Liver (tissue), 7 donors: ENCODE measurements at regions not wholly inside any gene's neighbourhood (a gene's known extent, or its start where the extent isn't known, plus 50 kb on each side); places are given as distances from the start of the nearest gene placed in this dataset.

Experiments
- DNase-seq: peaks from one replicate; pipeline ENCODE4 v3.0.0-alpha.2; 2017; ENCODE audit warnings: low spot score
- H3K27ac ChIP-seq, 2 donors: one replicate each; pipeline ENCODE4 v1.7.0; 2013; ENCODE audit warnings: inconsistent platforms in 2 of 2, low read length in 2 of 2, control low read depth in 1 of 2, low read depth in 1 of 2, mild to moderate bottlenecking in 1 of 2
- H3K27me3 ChIP-seq, 4 donors: one replicate each; pipeline versions ENCODE4 v1.6.1 to v1.7.0; 2013; ENCODE audit warnings: low read length in 3 of 4, inconsistent platforms in 1 of 4, mild to moderate bottlenecking in 1 of 4, moderate library complexity in 1 of 4; ENCODE audit not compliant: control insufficient read depth in 4 of 4, insufficient read depth in 4 of 4
- H3K36me3 ChIP-seq, 4 donors: one replicate each; pipeline versions ENCODE4 v1.6.1 to v1.7.0; 2013; ENCODE audit warnings: low read length in 3 of 4, mild to moderate bottlenecking in 3 of 4, low read depth in 1 of 4, moderate library complexity in 1 of 4; ENCODE audit not compliant: control insufficient read depth in 4 of 4, insufficient read depth in 3 of 4
- H3K4me1 ChIP-seq, 4 donors: one replicate each; pipeline versions ENCODE4 v1.6.1 to v1.7.0; 2013; ENCODE audit warnings: low read length in 3 of 4, mild to moderate bottlenecking in 3 of 4, moderate library complexity in 1 of 4; ENCODE audit not compliant: control insufficient read depth in 4 of 4, insufficient read depth in 4 of 4
- H3K4me3 ChIP-seq, 3 donors: one replicate each; pipeline versions ENCODE4 v1.6.1 to v1.7.0; 2013; ENCODE audit warnings: low read length in 3 of 3, control low read depth in 1 of 3, low read depth in 1 of 3, mild to moderate bottlenecking in 1 of 3
- H3K9ac ChIP-seq, 2 donors: one replicate each; pipeline ENCODE4 v1.7.0; 2013; ENCODE audit warnings: low read length in 2 of 2, mild to moderate bottlenecking in 2 of 2, moderate library complexity in 2 of 2, control low read depth in 1 of 2, low read depth in 1 of 2
- H3K9me3 ChIP-seq, 4 donors: one replicate each; pipeline versions ENCODE4 v1.6.1 to v1.7.0; 2013; ENCODE audit warnings: low read length in 3 of 4; ENCODE audit not compliant: control insufficient read depth in 4 of 4
- EGR1 ChIP-seq, 2 donors: IDR thresholded peaks; 2 replicates each; pipeline ENCODE4 v1.6.1; 2016 to 2018; ENCODE audit warnings: antibody characterized with exemption in 2 of 2, low read depth in 2 of 2
- FOXA1 ChIP-seq: IDR thresholded peaks from 2 replicates; pipeline ENCODE4 v1.6.1; 2016; ENCODE audit warnings: antibody characterized with exemption
- FOXA2 ChIP-seq: IDR thresholded peaks from 2 replicates; pipeline ENCODE4 v1.6.1; 2016; ENCODE audit warnings: antibody characterized with exemption
- GABPA ChIP-seq, 2 donors: IDR thresholded peaks in 1 of 2; conservative IDR thresholded peaks in 1 of 2; 2 replicates each; pipeline ENCODE4 v1.6.1; 2016; ENCODE audit warnings: antibody characterized with exemption in 2 of 2, mild to moderate bottlenecking in 1 of 2, moderate library complexity in 1 of 2
- HNF4G ChIP-seq: IDR thresholded peaks from 2 replicates; pipeline ENCODE4 v1.6.1; 2016; ENCODE audit warnings: antibody characterized with exemption
- JUND ChIP-seq, 2 donors: IDR thresholded peaks; 2 replicates each; pipeline ENCODE4 v1.6.1; 2016; ENCODE audit warnings: antibody characterized with exemption in 2 of 2
- NR2F2 ChIP-seq: IDR thresholded peaks from 2 replicates; pipeline ENCODE4 v1.6.1; 2016; ENCODE audit warnings: antibody characterized with exemption
- RXRA ChIP-seq, 2 donors: IDR thresholded peaks; 2 replicates each; pipeline ENCODE4 v1.6.1; 2017 to 2018; ENCODE audit warnings: antibody characterized with exemption in 2 of 2, mild to moderate bottlenecking in 1 of 2
- SP1 ChIP-seq: IDR thresholded peaks from 2 replicates; pipeline ENCODE4 v1.6.1; 2018; ENCODE audit warnings: antibody characterized with exemption, mild to moderate bottlenecking
- TAF1 ChIP-seq: conservative IDR thresholded peaks from 2 replicates; pipeline ENCODE4 v1.6.1; 2016; ENCODE audit warnings: antibody characterized with exemption, mild to moderate bottlenecking
- YY1 ChIP-seq: IDR thresholded peaks from 2 replicates; pipeline ENCODE4 v1.6.1; 2016; ENCODE audit warnings: antibody characterized with exemption, mild to moderate bottlenecking
- ZBTB33 ChIP-seq: IDR thresholded peaks from 2 replicates; pipeline ENCODE4 v1.6.1; 2016; ENCODE audit warnings: antibody characterized with exemption
- WGBS: extraction: QIAGEN DNeasy Blood & Tissue Kit; methylation state at CpG from one replicate; pipeline ENCODE4 v1.1.7; 2013; 5-methylcytosine and 5-hydroxymethylcytosine counted together
- TF ChIP-seq, protein P1 (sequence below): IDR thresholded peaks from 2 replicates; pipeline ENCODE4 v1.6.1; 2016; ENCODE audit warnings: antibody characterized with exemption
- TF ChIP-seq, protein P2 (sequence below): IDR thresholded peaks from 2 replicates; pipeline ENCODE4 v1.6.1; 2016; ENCODE audit warnings: antibody characterized with exemption
- TF ChIP-seq, protein P3 (sequence below): IDR thresholded peaks from 2 replicates; pipeline ENCODE4 v1.6.1; 2016; ENCODE audit warnings: antibody characterized with exemption, mild to moderate bottlenecking
- donor health status: healthy.
- donor health status: healthy.
- donor health status: healthy.
- donor health status: healthy.

GRCh38 chrX:21056622-21057021 lies 317.6 kb upstream of the CNKSR2 start:
- H3K9me3 ChIP-seq = peaks cover 0 to 10% (median 4%) of the 10 kb centered on the region in 4 donors
- no peak for TF ChIP-seq ZBTB33
- TF ChIP-seq FOXA1 = no peak
- TF ChIP-seq, protein P1, sequence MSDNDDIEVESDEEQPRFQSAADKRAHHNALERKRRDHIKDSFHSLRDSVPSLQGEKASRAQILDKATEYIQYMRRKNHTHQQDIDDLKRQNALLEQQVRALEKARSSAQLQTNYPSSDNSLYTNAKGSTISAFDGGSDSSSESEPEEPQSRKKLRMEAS = no peak
- no peak for TF ChIP-seq NR2F2
- TF ChIP-seq FOXA2 = no peak
- no peak for TF ChIP-seq RXRA (IDR thresholded peaks at IDR 0.05)
- TF ChIP-seq JUND (IDR thresholded peaks at IDR 0.05) = no peak
- H3K9ac ChIP-seq = no peak overlapping the region
- no peaks in the 10 kb centered on the region for H3K36me3 ChIP-seq
- no peaks in the 10 kb centered on the region for H3K4me1 ChIP-seq
- H3K27ac ChIP-seq = no peak overlapping the region
- WGBS = 83% methylated on average over 2 of the region's 2 CpGs
- no peaks in the 10 kb centered on the region for H3K27me3 ChIP-seq
- H3K4me3 ChIP-seq = no peak overlapping the region
- DNase-seq = no peak

DNA sequence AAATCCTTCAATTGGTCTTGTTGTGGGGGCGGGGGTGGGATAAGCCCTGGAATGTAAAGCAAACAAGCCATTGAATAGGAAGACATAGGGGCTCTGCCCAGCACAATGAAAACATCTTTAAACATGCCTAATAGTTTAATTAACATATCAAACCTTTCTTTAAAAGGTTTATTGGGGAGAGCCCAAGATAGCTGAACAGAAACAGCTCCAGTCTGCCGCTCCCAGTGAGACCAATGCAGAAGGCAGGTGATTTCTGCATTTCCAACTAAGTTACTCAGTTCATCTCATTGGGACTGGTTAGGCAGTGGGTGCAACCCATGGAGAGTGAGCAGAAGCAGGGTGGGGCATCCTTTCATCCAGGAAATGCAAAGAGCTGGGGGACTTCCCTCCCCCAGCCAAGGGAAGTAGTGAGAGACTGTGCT lies 327.2 kb upstream of the CNKSR2 start:
- H3K27me3 ChIP-seq = no peaks in the 10 kb centered on the region
- H3K9me3 ChIP-seq = no peaks in the 10 kb centered on the region
- no peak overlapping the region for H3K27ac ChIP-seq
- TF ChIP-seq YY1 (no peak), RXRA (IDR thresholded peaks at IDR 0.05) (no peak)
- TF ChIP-seq, protein P1 = no peak
- TF ChIP-seq, protein P2, sequence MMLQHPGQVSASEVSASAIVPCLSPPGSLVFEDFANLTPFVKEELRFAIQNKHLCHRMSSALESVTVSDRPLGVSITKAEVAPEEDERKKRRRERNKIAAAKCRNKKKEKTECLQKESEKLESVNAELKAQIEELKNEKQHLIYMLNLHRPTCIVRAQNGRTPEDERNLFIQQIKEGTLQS = no peak
- TF ChIP-seq, protein P3, sequence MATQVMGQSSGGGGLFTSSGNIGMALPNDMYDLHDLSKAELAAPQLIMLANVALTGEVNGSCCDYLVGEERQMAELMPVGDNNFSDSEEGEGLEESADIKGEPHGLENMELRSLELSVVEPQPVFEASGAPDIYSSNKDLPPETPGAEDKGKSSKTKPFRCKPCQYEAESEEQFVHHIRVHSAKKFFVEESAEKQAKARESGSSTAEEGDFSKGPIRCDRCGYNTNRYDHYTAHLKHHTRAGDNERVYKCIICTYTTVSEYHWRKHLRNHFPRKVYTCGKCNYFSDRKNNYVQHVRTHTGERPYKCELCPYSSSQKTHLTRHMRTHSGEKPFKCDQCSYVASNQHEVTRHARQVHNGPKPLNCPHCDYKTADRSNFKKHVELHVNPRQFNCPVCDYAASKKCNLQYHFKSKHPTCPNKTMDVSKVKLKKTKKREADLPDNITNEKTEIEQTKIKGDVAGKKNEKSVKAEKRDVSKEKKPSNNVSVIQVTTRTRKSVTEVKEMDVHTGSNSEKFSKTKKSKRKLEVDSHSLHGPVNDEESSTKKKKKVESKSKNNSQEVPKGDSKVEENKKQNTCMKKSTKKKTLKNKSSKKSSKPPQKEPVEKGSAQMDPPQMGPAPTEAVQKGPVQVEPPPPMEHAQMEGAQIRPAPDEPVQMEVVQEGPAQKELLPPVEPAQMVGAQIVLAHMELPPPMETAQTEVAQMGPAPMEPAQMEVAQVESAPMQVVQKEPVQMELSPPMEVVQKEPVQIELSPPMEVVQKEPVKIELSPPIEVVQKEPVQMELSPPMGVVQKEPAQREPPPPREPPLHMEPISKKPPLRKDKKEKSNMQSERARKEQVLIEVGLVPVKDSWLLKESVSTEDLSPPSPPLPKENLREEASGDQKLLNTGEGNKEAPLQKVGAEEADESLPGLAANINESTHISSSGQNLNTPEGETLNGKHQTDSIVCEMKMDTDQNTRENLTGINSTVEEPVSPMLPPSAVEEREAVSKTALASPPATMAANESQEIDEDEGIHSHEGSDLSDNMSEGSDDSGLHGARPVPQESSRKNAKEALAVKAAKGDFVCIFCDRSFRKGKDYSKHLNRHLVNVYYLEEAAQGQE = no peak
- no peak for DNase-seq
- H3K36me3 ChIP-seq = no peaks in the 10 kb centered on the region
- no peak overlapping the region for H3K9ac ChIP-seq
- H3K4me3 ChIP-seq = no peak overlapping the region
- no peaks in the 10 kb centered on the region for H3K4me1 ChIP-seq
- WGBS = 72% methylated on average over 2 of the region's 2 CpGs

DNA sequence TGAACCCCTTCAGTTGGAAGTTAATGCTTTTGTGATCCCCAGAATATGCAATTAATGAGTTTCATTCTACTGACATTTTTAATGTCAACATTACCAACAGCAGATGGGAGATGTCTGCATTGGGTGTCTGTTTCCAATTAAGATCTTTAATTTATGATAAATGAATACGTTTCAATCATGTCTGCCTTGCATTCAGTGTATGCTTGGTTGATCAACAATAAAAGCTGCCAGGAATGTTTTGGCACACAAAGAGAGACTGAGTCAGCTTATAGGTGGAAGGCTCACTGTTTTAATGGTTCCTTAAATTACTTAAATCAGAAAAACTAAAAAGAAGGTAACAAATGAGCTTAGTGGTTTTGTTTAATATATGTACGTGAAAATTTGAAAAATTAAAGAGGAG lies 359.9 kb upstream of the CNKSR2 start:
- no peak overlapping the region for H3K9ac ChIP-seq
- H3K9me3 ChIP-seq = peaks cover 0 to 5% (median 0%) of the 10 kb centered on the region in 4 donors
- 67% methylated on average over 2 of the region's 2 CpGs for WGBS
- TF ChIP-seq, protein P1 = no peak
- TF ChIP-seq YY1 (no peak), FOXA1 (no peak), SP1 (no peak), TAF1 (no peak), HNF4G (no peak), JUND (IDR thresholded peaks at IDR 0.05) (no peak), EGR1 (IDR thresholded peaks at IDR 0.05; ENCODE audit: low read depth in 2 of 2) (no peak), GABPA (IDR thresholded peaks at IDR 0.05 in 1 of 2, conservative IDR thresholded peaks at IDR 0.05 in 1 of 2) (no peak)
- TF ChIP-seq, protein P2 = no peak
- H3K36me3 ChIP-seq = no peaks in the 10 kb centered on the region
- no peak for DNase-seq
- H3K4me1 ChIP-seq = no peaks in the 10 kb centered on the region
- no peak overlapping the region for H3K4me3 ChIP-seq
- H3K27ac ChIP-seq = no peak overlapping the region
- H3K27me3 ChIP-seq = no peaks in the 10 kb centered on the region
